NB4 (cell line): ENCODE measurements at regions not wholly inside any gene's neighbourhood (a gene's known extent, or its start where the extent isn't known, plus 50 kb on each side); places are given as distances from the start of the nearest gene placed in this dataset.

Source experiments
- DNase-seq: peaks from one replicate; pipeline ENCODE4 v3.0.0; 2010; ENCODE audit warnings: low read depth
- H3K4me3 ChIP-seq: one replicate; pipeline ENCODE4 v1.5.1; 2011; ENCODE audit warnings: mild to moderate bottlenecking, low read depth, low read length, moderate library complexity
- MYC ChIP-seq: IDR thresholded peaks from 2 replicates; pipeline ENCODE4 v1.6.1; 2011; ENCODE audit warnings: low read depth, low read length
- POLR2A ChIP-seq: IDR thresholded peaks from 2 replicates; pipeline ENCODE4 v1.6.1; 2011; ENCODE audit warnings: mild to moderate bottlenecking; ENCODE audit not compliant: insufficient read length; ENCODE audit errors: extremely low read depth
- TF ChIP-seq, protein P1 (sequence below): IDR thresholded peaks from 2 replicates; pipeline ENCODE4 v1.6.1; 2011; ENCODE audit warnings: low read depth, low read length
- TF ChIP-seq, protein P2 (sequence below): IDR thresholded peaks from one replicate; pipeline ENCODE4 v1.5.1; 2012; ENCODE audit warnings: low read depth, low read length

DNA sequence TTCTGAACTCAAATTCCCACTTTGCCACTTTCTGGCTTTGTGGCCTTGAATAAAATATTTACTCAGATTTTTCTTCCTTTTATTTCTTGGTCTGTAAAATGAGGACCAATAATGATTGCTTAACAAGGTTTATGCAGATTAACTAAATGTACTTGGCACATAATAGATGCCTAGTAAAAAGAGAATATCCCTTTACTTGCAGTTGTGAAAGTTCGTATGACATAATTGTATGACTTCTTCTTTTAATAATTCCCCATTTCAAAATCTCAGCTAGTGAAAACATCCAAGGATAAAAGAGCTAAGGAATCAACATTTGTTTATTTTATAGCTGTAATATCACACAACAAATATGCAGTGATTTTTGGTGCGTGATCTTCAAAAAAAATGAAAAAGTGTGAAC is 215.6 kb upstream of the ATP2B1 start:
- DNase-seq: no peak
- no peak overlapping the region for H3K4me3 ChIP-seq
- TF ChIP-seq POLR2A: no peak
- no peak for TF ChIP-seq MYC
- TF ChIP-seq, protein P1, sequence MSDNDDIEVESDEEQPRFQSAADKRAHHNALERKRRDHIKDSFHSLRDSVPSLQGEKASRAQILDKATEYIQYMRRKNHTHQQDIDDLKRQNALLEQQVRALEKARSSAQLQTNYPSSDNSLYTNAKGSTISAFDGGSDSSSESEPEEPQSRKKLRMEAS: no peak
- TF ChIP-seq, protein P2, sequence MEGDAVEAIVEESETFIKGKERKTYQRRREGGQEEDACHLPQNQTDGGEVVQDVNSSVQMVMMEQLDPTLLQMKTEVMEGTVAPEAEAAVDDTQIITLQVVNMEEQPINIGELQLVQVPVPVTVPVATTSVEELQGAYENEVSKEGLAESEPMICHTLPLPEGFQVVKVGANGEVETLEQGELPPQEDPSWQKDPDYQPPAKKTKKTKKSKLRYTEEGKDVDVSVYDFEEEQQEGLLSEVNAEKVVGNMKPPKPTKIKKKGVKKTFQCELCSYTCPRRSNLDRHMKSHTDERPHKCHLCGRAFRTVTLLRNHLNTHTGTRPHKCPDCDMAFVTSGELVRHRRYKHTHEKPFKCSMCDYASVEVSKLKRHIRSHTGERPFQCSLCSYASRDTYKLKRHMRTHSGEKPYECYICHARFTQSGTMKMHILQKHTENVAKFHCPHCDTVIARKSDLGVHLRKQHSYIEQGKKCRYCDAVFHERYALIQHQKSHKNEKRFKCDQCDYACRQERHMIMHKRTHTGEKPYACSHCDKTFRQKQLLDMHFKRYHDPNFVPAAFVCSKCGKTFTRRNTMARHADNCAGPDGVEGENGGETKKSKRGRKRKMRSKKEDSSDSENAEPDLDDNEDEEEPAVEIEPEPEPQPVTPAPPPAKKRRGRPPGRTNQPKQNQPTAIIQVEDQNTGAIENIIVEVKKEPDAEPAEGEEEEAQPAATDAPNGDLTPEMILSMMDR: no peak

DNA sequence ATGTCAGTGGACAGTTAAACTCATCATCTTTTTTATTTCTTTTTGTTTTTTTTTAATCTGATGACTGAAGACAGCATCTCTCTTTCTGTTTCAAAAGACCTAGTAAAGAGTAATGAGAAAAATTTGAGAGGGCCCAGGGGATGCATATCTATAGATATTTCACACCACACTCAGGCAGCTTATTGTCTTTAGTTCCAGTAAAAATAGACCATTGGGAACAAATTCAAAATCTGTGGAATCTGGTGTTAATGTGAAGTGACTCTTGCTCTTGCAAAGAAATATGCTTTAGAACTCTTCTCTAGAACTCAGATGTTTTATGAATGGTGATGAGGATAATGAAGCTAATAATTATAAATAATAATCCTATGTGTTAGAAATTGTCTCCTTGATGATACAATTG is 214.5 kb upstream of the ATP2B1 start:
- TF ChIP-seq POLR2A: no peak
- TF ChIP-seq, protein P2: no peak
- no peak for TF ChIP-seq MYC
- TF ChIP-seq, protein P1: no peak
- no peak overlapping the region for H3K4me3 ChIP-seq
- DNase-seq: no peak

DNA sequence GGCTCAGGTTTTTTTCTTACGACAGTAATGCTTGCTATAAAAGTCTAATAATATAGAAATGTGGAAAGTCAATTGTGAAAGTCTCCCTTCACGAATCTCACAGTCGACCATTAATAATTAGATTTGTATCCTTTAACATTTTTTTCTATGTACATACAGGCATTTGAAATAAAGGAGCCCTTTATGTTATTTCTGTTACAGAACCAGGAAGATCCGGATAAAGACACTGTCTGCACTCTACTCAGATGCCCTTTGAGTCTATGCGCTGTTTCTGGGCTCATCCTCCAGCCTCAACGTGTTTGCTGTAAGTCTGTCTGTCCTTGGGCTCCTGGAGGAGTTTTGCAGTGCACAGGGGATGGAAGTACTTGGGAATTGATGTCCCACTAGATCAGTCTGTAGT is 212.2 kb upstream of the ATP2B1 start:
- H3K4me3 ChIP-seq: no peak overlapping the region
- DNase-seq: no peak
- TF ChIP-seq POLR2A (no peak), MYC (no peak)
- TF ChIP-seq, protein P2: no peak
- TF ChIP-seq, protein P1: no peak

DNA sequence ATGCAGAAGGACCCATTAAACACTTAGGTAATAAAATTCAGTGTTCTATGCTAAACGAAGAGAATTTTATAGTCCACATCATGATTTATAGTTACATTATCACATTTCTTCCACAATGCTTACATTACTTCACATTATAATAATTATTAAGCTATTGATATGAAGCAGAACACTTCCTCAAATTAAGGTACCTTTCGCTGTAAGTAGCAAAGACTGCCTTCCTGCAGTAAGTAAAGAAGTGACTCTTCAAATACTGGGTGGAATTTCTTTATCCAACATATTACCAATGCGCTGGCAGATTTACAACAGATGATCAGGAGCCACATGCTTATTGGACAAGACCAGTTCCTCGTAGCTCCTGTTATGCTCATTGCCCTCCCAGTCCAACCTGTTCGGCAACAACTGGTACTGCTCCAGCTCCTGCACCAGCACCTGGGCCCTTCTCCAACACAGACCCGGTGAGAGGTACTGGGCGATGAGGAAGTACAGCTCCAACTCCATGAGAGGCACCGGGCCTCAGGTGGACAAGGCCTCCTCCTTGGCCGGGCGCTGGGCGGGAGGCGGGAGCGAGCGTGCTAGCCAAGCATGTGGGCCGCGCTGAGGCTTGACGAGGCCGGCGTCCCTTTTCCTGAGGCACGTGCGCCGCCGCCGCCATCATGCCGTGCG is 210.7 kb upstream of the ATP2B1 start:
- H3K4me3 ChIP-seq: no peak overlapping the region
- TF ChIP-seq, protein P1: no peak
- TF ChIP-seq, protein P2: no peak
- DNase-seq: no peak

DNA sequence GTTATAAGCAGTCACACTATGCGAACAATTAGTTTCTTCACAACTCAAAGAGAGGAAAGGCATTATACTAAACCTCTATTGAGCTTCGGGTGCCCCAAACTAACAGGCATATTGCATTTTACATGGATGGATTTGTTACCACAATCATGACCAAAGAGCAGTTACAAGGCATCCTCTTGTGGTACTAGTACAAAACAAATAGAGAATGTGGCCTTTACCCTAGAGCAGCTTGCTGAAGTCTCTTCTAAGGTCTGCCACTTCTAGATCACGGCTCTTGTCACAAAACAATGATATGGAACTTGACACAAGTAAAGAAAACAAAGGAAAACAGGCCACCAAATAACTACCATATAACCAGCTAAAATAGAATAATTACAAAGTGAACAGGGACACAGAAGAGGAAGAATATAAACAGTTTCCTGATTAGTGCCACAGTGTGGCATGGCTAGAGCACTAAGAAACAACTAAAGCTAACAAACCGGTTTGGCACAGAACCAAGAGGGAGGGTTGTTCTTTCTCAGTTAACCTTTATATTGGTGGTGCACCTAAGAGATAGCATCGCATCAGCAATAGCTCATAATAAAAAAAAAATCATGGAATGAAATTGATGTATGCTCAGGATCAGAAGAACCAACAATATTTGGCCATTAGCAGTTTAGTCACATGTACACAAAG is 209.7 kb upstream of the ATP2B1 start:
- no peak for DNase-seq
- H3K4me3 ChIP-seq: no peak overlapping the region
- TF ChIP-seq, protein P1: no peak
- TF ChIP-seq POLR2A: no peak
- TF ChIP-seq, protein P2: no peak
- TF ChIP-seq MYC: no peak
